GM19438 (cell line): ENCODE measurements at regions not wholly inside any gene's neighbourhood (a gene's known extent, or its start where the extent isn't known, plus 50 kb on each side); places are given as distances from the start of the nearest gene placed in this dataset.

Experiments
- ATAC-seq: cut with Tn5 transposase; IDR thresholded peaks from one replicate; pipeline ENCODE4 v1.9.1; 2021; ENCODE audit warnings: low read depth; ENCODE audit not compliant: unreplicated experiment

DNA sequence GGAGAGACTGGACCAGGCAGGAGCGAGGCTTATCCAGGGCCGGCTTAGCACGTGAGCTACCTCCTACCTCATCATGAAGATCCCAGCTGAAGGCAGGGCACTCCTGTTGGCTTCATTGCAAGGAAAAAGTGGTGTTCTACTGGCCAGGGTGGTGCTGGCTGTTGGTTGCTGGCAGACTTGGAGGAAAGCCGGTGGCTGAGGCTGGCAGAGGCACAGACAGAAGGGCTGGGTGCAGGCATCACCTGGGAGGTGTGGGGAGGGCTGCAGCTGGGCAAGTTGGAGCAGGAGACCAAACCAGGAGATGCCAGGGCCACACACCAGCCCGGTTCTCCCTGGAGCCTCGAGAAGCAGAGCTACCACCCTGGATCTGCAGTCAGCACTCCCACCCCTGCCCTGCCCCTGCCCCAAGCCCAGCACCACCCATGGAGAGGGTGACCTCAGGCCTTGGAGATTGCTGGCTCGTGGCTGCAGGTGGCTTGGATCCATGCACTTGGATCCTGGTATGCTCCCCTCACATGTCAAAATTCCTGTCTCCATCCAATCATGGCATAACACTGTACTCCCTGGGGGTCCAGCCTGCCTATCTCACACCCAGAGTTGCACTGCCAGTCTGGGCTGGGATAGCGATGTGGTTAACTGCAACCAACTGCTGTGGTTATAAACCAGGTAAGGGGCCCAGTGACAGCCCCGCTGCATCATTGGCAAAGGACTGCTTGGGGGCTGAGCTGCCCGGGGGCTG lies 49.7 kb downstream of the GLI2 start:
- ATAC-seq = no peak

DNA sequence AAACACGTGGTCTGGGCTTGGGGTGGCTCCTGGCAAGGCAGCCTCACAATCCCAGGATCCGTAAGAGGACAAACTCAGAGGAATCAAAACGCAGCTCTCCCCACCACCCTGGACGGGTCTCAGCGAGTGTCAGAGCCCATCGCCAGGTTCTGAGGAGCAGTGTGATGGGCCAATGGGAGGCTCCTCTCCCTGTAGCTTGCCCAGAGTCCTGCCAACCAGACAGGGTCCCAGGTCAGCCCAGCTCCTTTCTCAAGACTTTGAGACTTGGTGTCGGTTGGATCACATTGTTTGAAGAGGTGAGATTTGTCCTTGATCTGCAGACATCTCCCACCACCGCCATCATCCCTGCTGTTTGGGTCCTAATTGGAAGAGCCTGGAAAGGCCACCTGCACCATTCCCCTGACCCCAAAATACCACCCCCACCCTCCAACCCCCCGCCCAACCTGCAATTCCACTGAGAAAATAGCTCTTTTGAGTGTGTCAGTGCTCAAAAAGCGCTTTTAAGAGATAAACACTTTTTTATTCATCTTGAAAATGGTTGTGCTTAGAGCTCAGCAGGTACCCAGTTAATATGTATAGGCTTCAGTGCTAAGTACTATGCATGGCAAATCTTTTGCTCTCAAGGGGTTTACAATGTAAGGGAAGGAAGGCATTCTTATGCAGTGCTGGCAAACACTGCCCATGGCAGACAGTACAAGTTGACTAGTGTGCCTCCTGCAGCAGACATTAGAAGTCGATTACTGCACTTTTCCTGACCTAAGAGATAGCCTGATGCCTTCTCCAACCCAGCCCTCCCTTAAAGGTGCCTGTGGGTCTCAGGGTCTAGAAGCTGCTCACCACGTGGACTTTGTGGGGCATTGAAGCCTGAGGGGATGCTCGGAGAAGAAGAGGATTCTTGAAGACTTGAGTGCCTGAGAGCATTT lies 50.6 kb downstream of the GLI2 start:
- no peak for ATAC-seq

DNA sequence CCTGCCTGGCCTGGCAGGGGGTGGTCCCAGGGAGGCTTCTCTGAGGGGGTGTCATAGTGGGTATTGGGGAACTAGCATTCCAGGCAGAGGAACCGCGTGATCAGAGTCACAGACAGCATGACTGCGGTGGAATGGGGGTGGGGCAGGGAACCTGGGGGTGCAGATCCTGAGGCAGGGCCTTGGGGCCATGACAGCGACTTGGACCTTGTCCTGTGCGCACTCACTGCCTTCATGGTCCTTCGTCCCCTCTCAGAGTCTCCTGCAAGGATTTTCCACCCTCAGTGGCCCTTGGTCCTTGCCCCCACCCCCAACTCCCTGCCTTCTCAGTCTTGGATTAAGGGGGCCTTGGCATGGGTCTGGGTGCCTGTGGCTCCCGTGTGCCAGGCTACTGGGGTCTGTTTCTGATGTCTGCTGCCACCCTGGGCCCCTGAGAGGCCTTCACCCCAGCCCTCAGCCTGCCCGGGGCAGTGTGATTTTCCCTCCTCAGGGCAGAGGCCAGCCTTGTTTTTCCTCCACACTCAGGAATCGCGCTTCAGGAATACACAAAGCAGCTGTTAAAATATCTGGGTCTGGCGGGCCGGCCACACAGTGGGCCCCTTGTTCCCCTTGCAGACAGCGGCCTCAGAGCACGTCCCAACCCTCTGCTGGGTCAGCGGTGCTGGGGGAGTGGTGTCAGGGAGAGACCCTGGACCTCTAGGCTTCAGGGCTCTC lies 51.6 kb downstream of the GLI2 start:
- no peak for ATAC-seq

GRCh38 chr2:120787822-120788700 lies 52.4 kb downstream of the GLI2 start:
- ATAC-seq = no peak

DNA sequence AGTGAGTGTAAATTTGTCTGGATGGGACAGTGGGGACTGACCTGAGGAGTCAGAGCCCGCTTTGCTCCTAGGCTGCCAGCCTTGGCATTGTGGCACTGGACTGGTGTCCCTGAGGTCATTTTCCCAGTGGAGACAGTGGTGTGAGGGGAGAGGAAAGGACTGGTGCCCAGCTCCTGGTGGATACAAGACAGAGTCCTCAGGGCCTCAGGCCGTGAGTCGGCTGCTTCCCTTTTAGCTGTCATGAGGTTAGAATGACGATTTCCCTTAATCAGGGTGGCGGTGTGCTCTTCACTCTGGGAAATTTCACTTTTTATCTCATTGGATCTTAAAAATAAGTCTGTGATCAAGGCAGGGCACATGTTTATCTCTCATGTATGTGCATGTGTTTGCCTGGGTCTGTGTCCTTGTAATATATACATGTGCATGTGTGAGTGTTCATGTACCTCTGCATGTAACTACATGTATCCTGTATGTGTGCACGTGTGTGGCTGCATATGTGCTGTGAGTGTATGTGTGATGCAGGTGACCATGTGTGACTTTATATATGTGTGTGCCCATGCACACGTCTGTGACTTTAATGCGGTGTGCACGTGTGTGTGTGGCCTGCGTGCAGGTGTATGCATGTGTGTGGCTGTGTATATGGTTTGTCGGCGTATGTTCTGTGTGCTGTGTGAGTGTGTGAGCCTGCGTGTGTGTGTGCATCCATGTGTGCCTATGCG lies 55.7 kb downstream of the GLI2 start:
- no peak for ATAC-seq

- no peak for ATAC-seq
Observed at GRCh38 chr2:120791962-120792297, 56.3 kb downstream of the GLI2 start.

- no peak for ATAC-seq
Observed at GRCh38 chr2:120793682-120794403, 58.2 kb downstream of the GLI2 start.

GRCh38 chr2:120794716-120795115 lies 59.0 kb downstream of the GLI2 start:
- no peak for ATAC-seq

- no peak for ATAC-seq
Observed at GRCh38 chr2:120796094-120796493, 60.4 kb downstream of the GLI2 start.

- ATAC-seq = no peak
Observed at GRCh38 chr2:120797421-120798221, 62.0 kb downstream of the GLI2 start.

GRCh38 chr2:120798567-120799247 lies 63.0 kb downstream of the GLI2 start:
- no peak for ATAC-seq

DNA sequence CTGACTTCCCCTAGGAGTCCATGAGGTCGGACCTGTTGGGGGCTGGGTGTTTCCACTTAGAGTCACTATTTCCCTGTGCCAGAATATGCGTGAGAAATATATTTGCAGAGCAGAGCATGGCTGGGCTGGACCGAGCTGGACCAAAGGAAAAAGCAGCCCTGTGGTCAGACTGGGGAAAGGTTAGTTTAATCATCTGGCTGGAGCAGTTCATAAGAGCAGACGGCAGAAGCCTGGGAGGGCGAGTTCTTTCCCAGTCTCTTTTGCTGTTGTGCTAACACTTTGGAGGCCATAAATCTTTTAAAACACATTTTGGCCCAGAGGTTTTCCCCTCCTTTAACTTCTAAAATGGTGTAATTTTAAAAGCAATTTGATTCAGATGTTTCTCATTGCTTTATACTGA lies 66.5 kb downstream of the GLI2 start:
- ATAC-seq = no peak

GRCh38 chr2:120802867-120803484 lies 67.3 kb downstream of the GLI2 start:
- no peak for ATAC-seq

GRCh38 chr2:120803764-120804335 lies 68.2 kb downstream of the GLI2 start:
- no peak for ATAC-seq

DNA sequence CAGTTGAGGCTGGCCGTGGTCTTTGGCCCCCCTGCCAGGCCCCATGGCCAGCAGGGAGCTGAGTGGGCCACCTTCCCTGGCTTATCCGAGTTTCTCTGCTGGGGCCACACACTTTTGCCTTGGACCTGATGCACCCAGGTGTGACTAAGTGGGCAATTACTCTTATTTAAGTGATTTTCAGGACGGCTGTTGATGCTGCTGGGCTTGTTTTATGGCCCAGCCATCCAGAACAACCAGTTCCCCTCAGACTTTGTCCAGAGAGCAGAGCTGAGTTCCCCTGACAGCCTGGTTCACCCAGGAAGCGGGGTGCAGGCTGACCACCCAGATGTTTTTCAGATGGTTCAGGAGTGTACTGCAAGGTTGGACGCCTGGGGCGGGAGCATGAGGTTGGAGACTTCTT lies 68.8 kb downstream of the GLI2 start:
- ATAC-seq = no peak

- ATAC-seq = no peak
Observed at GRCh38 chr2:120805011-120805410, 69.3 kb downstream of the GLI2 start.

DNA sequence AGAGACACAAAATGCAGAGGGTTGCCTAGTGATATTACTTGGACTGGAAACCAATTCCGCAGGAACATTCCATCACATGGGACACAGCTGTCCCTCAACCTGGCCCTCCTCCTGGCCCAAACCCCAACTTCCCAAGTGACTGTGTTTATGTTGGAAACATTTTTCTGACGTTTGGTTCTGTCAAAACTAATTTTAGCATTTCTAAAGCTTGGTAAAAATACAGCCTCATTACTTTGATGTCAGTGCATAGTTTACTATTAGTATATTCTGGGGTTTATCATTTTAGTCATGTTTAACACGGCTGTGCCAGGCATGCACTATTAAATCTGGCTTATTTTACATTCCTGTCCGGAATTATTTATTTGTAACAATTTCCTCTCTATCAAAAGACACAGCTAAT lies 69.9 kb downstream of the GLI2 start:
- ATAC-seq = no peak
